Activated T-helper 1 cell treated with anti-CD3 and anti-CD28 coated beads, Interleukin-12 subunit alpha, Interleukin-12 subunit beta, Interleukin-2, Interleukin-4 antibody, amounts not matched to agents 30 ng/mL and 10 ng/mL and 1 ng/mL, durations not matched to agents 14 hours and 24 hours and 36 hours (primary cell): ENCODE measurements at regions not wholly inside any gene's neighbourhood (a gene's known extent, or its start where the extent isn't known, plus 50 kb on each side); places are given as distances from the start of the nearest gene placed in this dataset.

ENCODE experiments used
- DNase-seq: peaks from one replicate; pipeline ENCODE4 v3.0.0; 2021; ENCODE audit warnings: low spot score
- H3K27ac Mint-ChIP-seq: one replicate; pipeline ENCODE4 v1.8.0; 2021; ENCODE audit warnings: mild to moderate bottlenecking, mixed read lengths
- H3K27me3 Mint-ChIP-seq: one replicate; pipeline ENCODE4 v1.8.0; 2022; ENCODE audit warnings: mild to moderate bottlenecking, moderate library complexity, mixed read lengths; ENCODE audit not compliant: insufficient read depth
- H3K36me3 Mint-ChIP-seq: one replicate; pipeline ENCODE4 v1.8.0; 2021; ENCODE audit warnings: low read depth, mixed read lengths
- H3K4me1 Mint-ChIP-seq: one replicate; pipeline ENCODE4 v1.8.0; 2021; ENCODE audit warnings: low read depth, mixed read lengths
- H3K4me3 Mint-ChIP-seq: one replicate; pipeline ENCODE4 v1.8.0; 2021; ENCODE audit warnings: mild to moderate bottlenecking, moderate library complexity, mixed read lengths
- H3K9me3 Mint-ChIP-seq: one replicate; pipeline ENCODE4 v1.8.0; 2021; ENCODE audit warnings: mixed read lengths
- intact Hi-C: fragments of 100-400 bp; cut with micrococcal nuclease; formaldehyde crosslinking; loops from one replicate; pipeline ENCODE4 v1.15.1; 2024

DNA sequence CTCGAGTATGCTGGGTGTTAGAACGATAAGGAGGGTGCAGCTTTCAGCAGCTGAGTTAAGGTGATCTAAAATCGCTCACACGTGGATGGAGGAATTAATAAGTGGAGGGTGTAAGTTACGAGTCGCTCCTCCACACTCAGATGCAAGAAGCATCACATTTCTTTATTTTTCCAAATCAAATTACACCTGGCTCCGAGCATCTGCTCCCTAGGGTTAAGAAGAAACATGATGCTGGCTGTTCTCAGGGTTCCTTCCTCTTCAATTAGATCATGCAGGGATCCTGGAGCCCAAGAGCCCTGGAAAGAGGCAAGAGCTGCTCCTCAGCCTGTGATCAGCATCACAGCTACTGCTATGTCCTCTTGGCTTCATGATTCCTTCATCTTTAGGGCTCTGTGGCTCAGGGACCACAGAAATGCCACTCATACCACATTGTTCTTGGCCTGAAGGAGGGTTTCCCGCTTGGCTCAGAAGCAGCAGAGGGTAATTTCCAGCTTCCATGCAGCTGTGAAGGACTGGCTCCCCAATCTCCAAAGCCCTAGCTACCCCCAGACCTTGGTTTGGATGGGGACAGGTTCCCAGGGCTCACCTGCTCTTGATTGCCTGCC lies 235.9 kb upstream of the ZNF32 start:
- Mint-ChIP-seq H3K4me1 (no peaks in the 10 kb centered on the region), H3K27me3 (peaks cover 14% of the 10 kb centered on the region), H3K9me3 (no peaks in the 10 kb centered on the region), H3K36me3 (no peaks in the 10 kb centered on the region), H3K27ac (no peak overlapping the region), H3K4me3 (no peak overlapping the region)
- DNase-seq: no peak
- intact Hi-C loops: no loop called here

DNA sequence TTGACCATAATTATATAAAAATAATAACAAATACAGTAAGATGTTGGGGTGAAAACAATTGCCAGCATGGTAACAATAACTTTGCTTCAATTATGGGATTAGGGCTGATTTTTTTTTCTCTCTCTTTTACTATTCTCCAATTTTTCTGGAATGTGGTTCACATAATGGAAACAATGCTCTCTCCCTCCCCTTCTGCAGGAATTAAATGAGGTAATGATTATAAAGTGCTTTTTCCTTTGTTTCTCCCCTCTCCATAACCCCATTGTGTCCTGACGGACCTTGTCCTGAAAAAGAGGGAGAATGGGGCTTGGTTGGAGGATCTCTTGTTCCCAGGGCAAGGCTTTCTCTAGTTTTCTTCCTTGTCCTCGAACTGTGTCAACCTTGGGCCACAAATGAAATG lies 234.0 kb upstream of the ZNF32 start:
- intact Hi-C loops: no loop called here
- Mint-ChIP-seq H3K27ac (no peak overlapping the region), H3K27me3 (peaks cover 11% of the 10 kb centered on the region), H3K4me3 (no peak overlapping the region), H3K9me3 (no peaks in the 10 kb centered on the region), H3K4me1 (no peaks in the 10 kb centered on the region), H3K36me3 (no peaks in the 10 kb centered on the region)
- DNase-seq: no peak

DNA sequence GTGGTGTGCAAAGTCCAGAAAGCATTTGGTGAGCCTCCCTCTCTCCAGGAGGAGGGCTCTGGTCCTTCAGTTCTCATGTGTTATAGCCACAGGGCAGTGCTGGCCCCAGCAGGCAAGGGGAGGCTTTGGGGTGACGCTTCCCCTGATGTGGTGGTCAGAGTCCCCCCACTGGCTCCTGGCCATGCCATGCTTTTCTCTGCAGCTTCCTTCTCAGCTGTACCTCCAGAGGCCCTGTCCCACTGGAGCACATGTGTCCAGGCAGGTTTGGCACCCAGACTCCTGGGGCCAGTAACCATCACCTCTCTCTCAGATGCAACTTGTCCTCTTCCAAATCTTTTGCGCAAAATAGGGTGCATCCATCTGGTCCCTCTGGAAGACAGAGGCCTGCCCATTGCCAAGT lies 233.0 kb upstream of the ZNF32 start:
- no peak overlapping the region for H3K4me3 Mint-ChIP-seq
- peaks cover 7% of the 10 kb centered on the region for H3K27me3 Mint-ChIP-seq
- H3K27ac Mint-ChIP-seq: no peak overlapping the region
- no peaks in the 10 kb centered on the region for H3K9me3 Mint-ChIP-seq
- no peak for DNase-seq
- no peaks in the 10 kb centered on the region for H3K4me1 Mint-ChIP-seq
- H3K36me3 Mint-ChIP-seq: no peaks in the 10 kb centered on the region
- intact Hi-C loops: no loop called here

DNA sequence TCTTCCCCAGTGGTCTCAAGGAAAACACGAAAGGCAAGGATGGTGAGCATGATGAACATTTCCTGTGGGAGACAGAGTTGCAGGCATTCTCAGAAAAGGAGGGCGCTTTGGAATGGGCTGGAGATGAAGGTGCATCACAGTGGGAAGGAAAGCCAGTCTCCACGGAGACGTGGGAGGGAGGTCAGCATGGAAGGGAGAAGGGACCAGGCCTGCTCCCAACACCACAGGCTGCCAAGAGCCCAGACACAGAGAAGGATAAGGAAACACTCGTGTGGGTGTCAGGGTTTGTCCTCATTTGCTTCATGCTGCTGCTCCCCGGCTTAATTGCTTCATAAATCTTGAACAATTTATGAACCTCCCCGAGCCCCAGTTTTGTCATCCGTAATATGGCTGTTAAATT lies 231.5 kb upstream of the ZNF32 start:
- H3K27me3 Mint-ChIP-seq: peaks cover 6% of the 10 kb centered on the region
- no peak overlapping the region for H3K27ac Mint-ChIP-seq
- H3K36me3 Mint-ChIP-seq: no peaks in the 10 kb centered on the region
- DNase-seq: no peak
- H3K9me3 Mint-ChIP-seq: no peaks in the 10 kb centered on the region
- intact Hi-C loops: no loop called here
- H3K4me3 Mint-ChIP-seq: no peak overlapping the region
- H3K4me1 Mint-ChIP-seq: no peaks in the 10 kb centered on the region

DNA sequence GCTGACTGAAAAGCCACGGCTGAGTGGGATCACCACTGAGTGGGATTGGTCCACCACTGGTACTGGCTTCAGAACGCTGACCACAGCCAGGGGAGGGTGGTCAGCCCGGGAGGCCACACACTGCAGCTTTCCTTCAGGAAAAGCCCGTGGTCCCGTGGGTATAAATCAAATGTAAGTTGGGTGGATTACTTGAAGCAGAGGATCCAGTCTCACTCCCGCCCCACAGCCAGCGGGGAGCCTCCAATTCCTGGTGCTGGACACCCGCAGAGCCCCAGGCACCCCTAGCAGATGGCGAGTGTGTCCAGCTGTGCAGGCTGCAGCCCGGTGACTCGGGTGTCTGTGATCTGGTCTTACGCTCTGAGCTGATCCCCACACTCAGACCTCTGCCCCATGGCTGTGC lies 231.1 kb upstream of the ZNF32 start:
- Mint-ChIP-seq H3K4me1 (no peaks in the 10 kb centered on the region), H3K27me3 (peaks cover 6% of the 10 kb centered on the region), H3K4me3 (no peak overlapping the region), H3K9me3 (no peaks in the 10 kb centered on the region), H3K27ac (no peak overlapping the region), H3K36me3 (no peaks in the 10 kb centered on the region)
- intact Hi-C loops: no loop called here
- no peak for DNase-seq

DNA sequence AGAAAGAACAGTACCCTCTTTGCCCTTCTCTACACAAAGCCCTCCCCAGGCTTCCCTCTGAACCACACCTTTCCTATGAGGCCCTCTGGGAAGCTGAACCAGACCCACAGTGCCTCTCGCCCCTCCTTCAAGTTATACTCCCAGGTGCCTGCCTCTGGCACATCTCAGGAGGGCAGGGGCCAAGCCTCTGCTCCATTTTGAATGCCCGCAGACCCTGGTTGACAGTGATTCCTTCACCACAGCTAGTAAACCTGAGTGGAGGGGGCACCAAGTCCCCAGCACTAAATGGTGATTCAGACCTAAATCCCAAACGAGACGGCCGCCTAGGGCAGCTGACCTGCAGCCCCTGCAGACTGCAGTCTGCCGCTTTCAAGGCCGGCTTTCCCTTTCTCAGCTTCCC lies 230.5 kb upstream of the ZNF32 start:
- intact Hi-C loops: no loop called here
- DNase-seq: no peak
- H3K4me1 Mint-ChIP-seq: no peaks in the 10 kb centered on the region
- H3K27ac Mint-ChIP-seq: no peak overlapping the region
- H3K9me3 Mint-ChIP-seq: no peaks in the 10 kb centered on the region
- H3K4me3 Mint-ChIP-seq: no peak overlapping the region
- H3K36me3 Mint-ChIP-seq: no peaks in the 10 kb centered on the region
- H3K27me3 Mint-ChIP-seq: peaks cover 6% of the 10 kb centered on the region

DNA sequence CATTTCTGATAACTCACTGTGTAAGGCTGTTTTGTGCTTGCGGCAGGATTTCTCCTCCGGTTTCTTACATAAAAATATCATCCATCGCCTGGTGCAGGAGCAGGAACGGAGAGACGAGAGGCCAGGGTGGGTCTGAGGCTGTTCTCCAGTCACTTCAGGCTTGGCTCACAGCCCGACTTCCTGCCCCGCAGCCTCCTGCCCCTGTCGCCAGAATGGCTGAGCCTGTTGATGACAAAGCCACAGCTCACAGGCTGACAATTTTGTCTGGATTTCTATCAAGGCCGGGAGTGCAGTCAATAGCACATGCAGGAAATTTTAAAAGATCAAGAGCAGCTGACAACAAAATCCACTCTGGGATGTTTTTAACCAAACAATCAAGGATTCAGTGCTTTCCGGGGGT lies 229.7 kb upstream of the ZNF32 start:
- no peak overlapping the region for H3K4me3 Mint-ChIP-seq
- intact Hi-C loops: no loop called here
- no peak overlapping the region for H3K27ac Mint-ChIP-seq
- no peaks in the 10 kb centered on the region for H3K4me1 Mint-ChIP-seq
- H3K9me3 Mint-ChIP-seq: no peaks in the 10 kb centered on the region
- DNase-seq: no peak
- no peaks in the 10 kb centered on the region for H3K36me3 Mint-ChIP-seq
- peaks cover 5% of the 10 kb centered on the region for H3K27me3 Mint-ChIP-seq

DNA sequence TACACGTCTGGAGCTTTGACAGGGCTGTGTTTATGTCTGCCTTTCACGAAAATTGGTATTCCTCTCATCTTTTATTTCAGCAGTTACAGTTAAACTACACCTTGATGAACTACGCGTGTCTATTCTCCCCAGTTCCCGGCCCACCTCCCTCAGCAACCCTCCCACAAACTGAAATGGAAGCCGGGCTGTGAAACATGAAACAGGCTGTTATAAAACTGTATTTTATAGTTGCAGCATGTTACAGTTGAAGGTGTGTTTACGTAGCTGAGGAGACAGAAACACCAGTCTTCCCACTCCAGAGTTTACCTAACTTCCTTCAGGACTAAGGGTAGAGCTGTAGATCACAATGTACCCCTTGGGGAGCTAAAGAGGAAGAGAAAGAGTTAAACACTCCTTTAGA lies 228.3 kb upstream of the ZNF32 start:
- Mint-ChIP-seq H3K36me3 (no peaks in the 10 kb centered on the region), H3K9me3 (no peaks in the 10 kb centered on the region), H3K4me1 (no peaks in the 10 kb centered on the region), H3K4me3 (no peak overlapping the region), H3K27ac (no peak overlapping the region), H3K27me3 (no peaks in the 10 kb centered on the region)
- intact Hi-C loops: no loop called here
- DNase-seq: no peak

DNA sequence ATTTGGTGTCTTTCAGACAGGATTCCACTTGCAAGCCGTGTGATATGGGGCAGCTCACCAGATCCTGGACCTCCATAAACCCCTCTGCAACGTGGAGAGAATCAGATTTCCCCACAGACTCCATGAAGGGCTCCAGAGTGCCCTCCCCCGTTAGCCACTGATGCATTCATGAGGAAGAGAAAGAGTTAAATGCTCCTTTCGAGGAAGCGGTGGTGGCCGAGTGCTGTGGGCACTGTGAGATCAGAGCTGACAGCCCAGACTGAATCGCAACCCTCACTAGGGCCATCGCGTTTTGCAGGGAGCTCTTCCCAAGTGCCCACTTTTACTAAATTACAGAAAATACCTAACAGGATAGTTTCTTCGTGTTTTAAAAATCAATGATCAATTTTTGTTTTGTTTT lies 226.3 kb upstream of the ZNF32 start:
- Mint-ChIP-seq H3K27me3 (peaks cover 1% of the 10 kb centered on the region), H3K9me3 (no peaks in the 10 kb centered on the region), H3K27ac (no peak overlapping the region), H3K36me3 (no peaks in the 10 kb centered on the region), H3K4me3 (no peak overlapping the region), H3K4me1 (no peaks in the 10 kb centered on the region)
- intact Hi-C loops: no loop called here
- DNase-seq: no peak

DNA sequence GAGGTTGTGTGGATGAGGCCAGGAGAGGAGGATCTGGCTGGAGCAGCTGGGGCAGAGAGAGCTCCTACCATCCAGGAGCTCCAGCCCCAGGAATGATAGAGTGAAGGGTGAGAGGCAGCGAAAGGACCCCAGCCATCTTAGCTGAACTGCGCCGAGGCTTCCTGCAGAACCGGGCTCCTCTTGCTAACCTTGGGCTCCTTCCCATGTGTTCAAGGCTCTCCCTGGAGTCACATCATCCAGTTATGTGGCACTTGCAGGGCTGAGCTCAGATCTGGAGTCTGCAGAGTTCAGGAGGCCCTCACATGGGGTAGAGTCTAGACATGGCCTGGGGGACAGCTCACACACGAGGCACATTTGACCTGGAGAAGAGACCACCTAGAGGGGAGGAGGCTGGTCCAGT lies 225.0 kb upstream of the ZNF32 start:
- Mint-ChIP-seq H3K4me3 (no peak overlapping the region), H3K27me3 (peaks cover 1% of the 10 kb centered on the region), H3K36me3 (no peaks in the 10 kb centered on the region), H3K4me1 (no peaks in the 10 kb centered on the region), H3K9me3 (no peaks in the 10 kb centered on the region), H3K27ac (no peak overlapping the region)
- DNase-seq: no peak
- intact Hi-C loops: no loop called here

DNA sequence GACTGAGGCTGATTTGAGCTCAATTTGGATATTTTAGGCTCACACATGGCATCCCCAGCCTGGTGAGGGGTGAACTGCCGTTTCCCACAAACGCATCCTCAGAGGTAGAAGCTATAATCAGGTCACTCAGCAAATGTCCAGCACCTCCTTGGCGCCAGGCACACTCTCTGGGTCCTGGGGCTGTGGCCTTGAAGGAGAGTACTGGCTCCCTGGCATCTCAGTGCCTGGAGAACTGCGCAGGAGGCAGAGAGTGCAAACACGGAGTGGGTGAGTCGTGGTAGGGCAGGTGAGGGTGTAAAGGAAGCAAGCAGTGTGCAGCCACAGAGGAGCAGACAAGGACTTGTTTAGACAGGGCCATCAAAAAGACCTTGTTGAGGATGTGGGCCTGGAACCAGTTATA lies 224.0 kb upstream of the ZNF32 start:
- H3K27ac Mint-ChIP-seq: no peak overlapping the region
- H3K4me1 Mint-ChIP-seq: no peaks in the 10 kb centered on the region
- H3K4me3 Mint-ChIP-seq: no peak overlapping the region
- H3K9me3 Mint-ChIP-seq: no peaks in the 10 kb centered on the region
- DNase-seq: no peak
- H3K36me3 Mint-ChIP-seq: no peaks in the 10 kb centered on the region
- intact Hi-C loops: no loop called here
- peaks cover 1% of the 10 kb centered on the region for H3K27me3 Mint-ChIP-seq

DNA sequence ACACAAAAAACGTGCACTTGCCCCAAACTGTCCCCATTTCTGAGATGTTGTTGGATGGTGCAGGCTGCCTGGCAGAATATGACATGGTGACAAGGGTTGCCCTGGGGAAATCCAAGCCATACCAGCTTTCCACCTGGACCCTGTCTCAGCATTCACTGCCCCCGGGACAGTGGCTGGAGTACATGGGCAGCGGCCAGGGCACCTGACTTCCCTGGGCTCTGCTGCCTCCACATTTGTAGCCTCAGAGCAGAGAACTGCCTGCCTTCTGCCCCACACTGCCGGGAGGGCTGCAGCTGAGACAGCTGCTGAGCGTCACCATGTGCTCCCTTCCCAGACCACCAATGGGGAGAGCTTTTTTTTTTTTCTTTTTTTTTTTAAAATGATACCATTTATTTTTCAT lies 222.9 kb upstream of the ZNF32 start:
- no peak overlapping the region for H3K27ac Mint-ChIP-seq

DNA sequence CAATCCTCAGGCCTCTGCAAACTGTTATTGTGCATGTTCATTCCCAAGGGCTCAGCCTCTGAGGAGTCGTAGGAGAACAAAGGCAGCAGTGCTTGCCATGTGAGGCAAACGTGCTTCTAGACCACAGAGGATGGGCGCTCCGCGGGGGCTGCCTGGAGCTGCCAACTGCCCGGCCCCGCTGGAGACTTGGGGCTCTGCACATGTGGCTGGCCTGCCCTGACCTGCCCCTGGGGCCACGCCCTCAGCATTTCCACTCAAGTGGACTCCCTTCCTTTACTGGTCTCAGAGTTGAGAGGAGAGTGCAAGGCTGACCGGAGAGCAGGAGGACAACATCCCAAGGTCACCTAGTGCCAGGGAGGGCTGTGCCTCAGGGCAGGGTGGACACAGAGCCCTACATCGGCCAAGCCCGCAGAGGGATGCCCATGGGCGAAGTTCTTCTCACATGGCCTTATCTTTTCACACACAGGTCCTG lies 222.3 kb upstream of the ZNF32 start:
- peaks cover 1% of the 10 kb centered on the region for H3K27me3 Mint-ChIP-seq
- no peak for DNase-seq
- no peaks in the 10 kb centered on the region for H3K36me3 Mint-ChIP-seq
- no peaks in the 10 kb centered on the region for H3K9me3 Mint-ChIP-seq
- no peak overlapping the region for H3K4me3 Mint-ChIP-seq
- no peak overlapping the region for H3K27ac Mint-ChIP-seq
- intact Hi-C loops: no loop called here
- no peaks in the 10 kb centered on the region for H3K4me1 Mint-ChIP-seq

More for the DNA sequence above, 222.9 kb upstream of the ZNF32 start:
- Mint-ChIP-seq H3K36me3 (no peaks in the 10 kb centered on the region), H3K4me3 (no peak overlapping the region), H3K4me1 (no peaks in the 10 kb centered on the region), H3K27me3 (peaks cover 1% of the 10 kb centered on the region), H3K9me3 (no peaks in the 10 kb centered on the region)
- intact Hi-C loops: no loop called here
- no peak for DNase-seq

DNA sequence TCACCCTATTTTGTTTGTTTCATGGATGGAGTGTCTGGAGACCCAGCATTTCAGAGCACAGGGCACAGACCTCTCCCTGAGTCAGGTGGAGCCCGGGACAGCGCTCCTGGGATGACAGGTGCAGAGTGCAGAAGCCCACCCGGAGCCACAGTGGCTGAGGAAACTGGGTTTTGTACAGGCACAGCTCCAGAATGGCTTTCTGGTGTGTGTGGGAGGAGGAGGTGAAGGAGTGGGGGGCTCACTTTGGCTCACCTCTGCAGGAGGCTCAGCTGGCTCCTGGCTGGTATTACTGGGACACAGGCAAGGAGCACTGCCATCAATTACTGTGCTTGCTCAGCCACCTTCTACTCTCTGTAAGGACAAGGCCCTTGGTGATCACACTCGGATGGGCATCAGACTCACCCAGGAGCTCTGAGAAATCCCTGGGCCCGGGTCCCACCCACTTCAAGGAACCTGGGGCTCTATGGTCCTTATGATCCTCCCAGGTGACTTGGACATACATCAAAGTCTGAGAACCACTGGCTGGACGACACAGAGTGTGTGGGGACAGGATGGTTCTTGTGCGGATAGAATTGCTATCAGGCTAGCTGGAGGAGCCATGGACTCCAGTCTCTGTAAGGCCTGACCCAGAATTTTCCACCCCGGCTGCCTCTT lies 221.1 kb upstream of the ZNF32 start:
- Mint-ChIP-seq H3K27me3 (peaks cover 1% of the 10 kb centered on the region), H3K4me3 (no peak overlapping the region), H3K9me3 (no peaks in the 10 kb centered on the region), H3K27ac (no peak overlapping the region), H3K36me3 (no peaks in the 10 kb centered on the region), H3K4me1 (no peaks in the 10 kb centered on the region)
- intact Hi-C loops: no loop called here
- no peak for DNase-seq
